B cell (primary cell): ENCODE measurements at regions not wholly inside any gene's neighbourhood (a gene's known extent, or its start where the extent isn't known, plus 50 kb on each side); places are given as distances from the start of the nearest gene placed in this dataset.

Source experiments
- EZH2 ChIP-seq: IDR thresholded peaks from 2 replicates; pipeline ENCODE4 v1.6.1; 2012; ENCODE audit warnings: borderline replicate concordance, low read depth, mild to moderate bottlenecking, moderate library complexity, low read length; ENCODE audit not compliant: insufficient read depth, poor library complexity, severe bottlenecking
- TF ChIP-seq, protein P1 (sequence below): fragments of 200-600 bp; IDR thresholded peaks from one replicate; pipeline ENCODE4 v1.8.0; 2022; ENCODE audit warnings: antibody characterized with exemption, mild to moderate bottlenecking

DNA sequence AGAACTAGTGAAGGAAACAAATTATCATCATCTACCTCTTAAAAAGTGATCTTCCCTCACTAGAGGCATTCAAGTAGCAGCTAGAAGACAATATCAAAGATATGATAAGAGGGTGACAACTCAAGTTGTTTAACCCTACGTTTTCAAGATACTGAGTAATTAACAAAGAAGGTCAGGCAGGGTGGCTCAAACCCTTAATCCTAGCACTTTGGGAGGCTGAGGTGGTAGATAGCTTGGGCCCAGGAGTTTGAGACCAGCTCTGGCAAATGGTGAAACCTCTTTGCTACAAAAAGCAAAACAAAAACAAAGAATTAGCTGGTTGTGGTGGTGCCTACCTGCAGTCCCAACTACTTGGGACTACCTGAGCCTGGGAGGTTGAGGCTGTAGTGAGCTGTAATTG, 408.2 kb upstream of the TUSC1 start:
- TF ChIP-seq, protein P1, sequence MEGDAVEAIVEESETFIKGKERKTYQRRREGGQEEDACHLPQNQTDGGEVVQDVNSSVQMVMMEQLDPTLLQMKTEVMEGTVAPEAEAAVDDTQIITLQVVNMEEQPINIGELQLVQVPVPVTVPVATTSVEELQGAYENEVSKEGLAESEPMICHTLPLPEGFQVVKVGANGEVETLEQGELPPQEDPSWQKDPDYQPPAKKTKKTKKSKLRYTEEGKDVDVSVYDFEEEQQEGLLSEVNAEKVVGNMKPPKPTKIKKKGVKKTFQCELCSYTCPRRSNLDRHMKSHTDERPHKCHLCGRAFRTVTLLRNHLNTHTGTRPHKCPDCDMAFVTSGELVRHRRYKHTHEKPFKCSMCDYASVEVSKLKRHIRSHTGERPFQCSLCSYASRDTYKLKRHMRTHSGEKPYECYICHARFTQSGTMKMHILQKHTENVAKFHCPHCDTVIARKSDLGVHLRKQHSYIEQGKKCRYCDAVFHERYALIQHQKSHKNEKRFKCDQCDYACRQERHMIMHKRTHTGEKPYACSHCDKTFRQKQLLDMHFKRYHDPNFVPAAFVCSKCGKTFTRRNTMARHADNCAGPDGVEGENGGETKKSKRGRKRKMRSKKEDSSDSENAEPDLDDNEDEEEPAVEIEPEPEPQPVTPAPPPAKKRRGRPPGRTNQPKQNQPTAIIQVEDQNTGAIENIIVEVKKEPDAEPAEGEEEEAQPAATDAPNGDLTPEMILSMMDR: no peak
- TF ChIP-seq EZH2: no peak
